Calu3 (cell line): ENCODE measurements at regions not wholly inside any gene's neighbourhood (a gene's known extent, or its start where the extent isn't known, plus 50 kb on each side); places are given as distances from the start of the nearest gene placed in this dataset.

ENCODE experiments used
- BruUV-seq: library from RNA; stranded (reverse); fragments of 400-500 nt; replicated peaks from 2 replicates; lab custom pipeline; 2021; lab: Mats Ljungman, UMichigan
- CTCF ChIA-PET: fragments of 300-600 bp; sonication (Branson Sonifier 250); formaldehyde crosslinking; loops from one replicate; lab custom pipeline; 2022; ENCODE audit warnings: antibody characterized with exemption; lab: Charles Lee
- DNase-seq: peaks from one replicate; pipeline ENCODE4 v3.0.0; 2022
- H3K27ac Mint-ChIP-seq: one replicate; pipeline ENCODE4 v1.8.0; 2022; ENCODE audit warnings: mixed read lengths; ENCODE audit not compliant: unreplicated experiment
- H3K27me3 Mint-ChIP-seq: one replicate; pipeline ENCODE4 v1.8.0; 2022; ENCODE audit warnings: mixed read lengths; ENCODE audit not compliant: unreplicated experiment
- H3K36me3 Mint-ChIP-seq: one replicate; pipeline ENCODE4 v1.8.0; 2022; ENCODE audit warnings: mild to moderate bottlenecking, moderate library complexity, mixed read lengths; ENCODE audit not compliant: insufficient read depth, unreplicated experiment
- H3K4me1 Mint-ChIP-seq: one replicate; pipeline ENCODE4 v1.8.0; 2022; ENCODE audit warnings: mild to moderate bottlenecking, low read depth, mixed read lengths; ENCODE audit not compliant: unreplicated experiment
- H3K4me3 Mint-ChIP-seq: one replicate; pipeline ENCODE4 v1.8.0; 2022; ENCODE audit warnings: mild to moderate bottlenecking, low read depth, moderate library complexity, mixed read lengths; ENCODE audit not compliant: unreplicated experiment
- H3K9me3 Mint-ChIP-seq: one replicate; pipeline ENCODE4 v1.8.0; 2022; ENCODE audit warnings: low read depth, mixed read lengths; ENCODE audit not compliant: unreplicated experiment
- intact Hi-C: fragments of 100-400 bp; cut with micrococcal nuclease; formaldehyde crosslinking; loops from one replicate; pipeline ENCODE4 v1.10.0; 2022; ENCODE audit not compliant: unreplicated experiment
- TF ChIP-seq, protein P1 (sequence below): fragments of 200-600 bp; IDR thresholded peaks from one replicate; pipeline ENCODE4 v1.8.0; 2022; ENCODE audit warnings: antibody characterized with exemption; ENCODE audit not compliant: unreplicated experiment

DNA sequence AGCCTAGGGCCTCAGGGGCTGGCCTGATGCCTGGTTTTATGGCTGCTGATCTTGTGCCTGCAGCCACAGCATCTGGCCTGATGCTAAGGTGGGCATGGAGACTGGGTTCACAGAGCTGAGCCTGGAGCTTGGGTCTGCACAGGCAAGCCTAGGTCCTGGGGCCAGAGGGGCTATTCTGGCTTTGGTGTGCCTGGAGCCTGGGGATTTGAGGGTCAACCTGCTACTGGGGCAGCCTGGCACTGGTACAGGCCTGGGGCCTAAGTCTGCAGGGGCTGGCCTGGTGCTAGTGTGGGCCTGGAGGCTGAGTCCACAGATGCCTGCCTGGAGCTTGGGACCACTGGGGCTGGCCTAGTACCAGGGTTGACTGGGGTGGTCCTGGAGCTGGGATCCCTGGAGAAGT is 481.8 kb upstream of the GHITM start:
- H3K27me3 Mint-ChIP-seq: no peaks in the 10 kb centered on the region
- H3K4me3 Mint-ChIP-seq: no peak overlapping the region
- H3K36me3 Mint-ChIP-seq: no peaks in the 10 kb centered on the region
- intact Hi-C loops: no loop called here
- no TSS peak for BruUV-seq
- CTCF ChIA-PET: no interaction called here
- TF ChIP-seq, protein P1, sequence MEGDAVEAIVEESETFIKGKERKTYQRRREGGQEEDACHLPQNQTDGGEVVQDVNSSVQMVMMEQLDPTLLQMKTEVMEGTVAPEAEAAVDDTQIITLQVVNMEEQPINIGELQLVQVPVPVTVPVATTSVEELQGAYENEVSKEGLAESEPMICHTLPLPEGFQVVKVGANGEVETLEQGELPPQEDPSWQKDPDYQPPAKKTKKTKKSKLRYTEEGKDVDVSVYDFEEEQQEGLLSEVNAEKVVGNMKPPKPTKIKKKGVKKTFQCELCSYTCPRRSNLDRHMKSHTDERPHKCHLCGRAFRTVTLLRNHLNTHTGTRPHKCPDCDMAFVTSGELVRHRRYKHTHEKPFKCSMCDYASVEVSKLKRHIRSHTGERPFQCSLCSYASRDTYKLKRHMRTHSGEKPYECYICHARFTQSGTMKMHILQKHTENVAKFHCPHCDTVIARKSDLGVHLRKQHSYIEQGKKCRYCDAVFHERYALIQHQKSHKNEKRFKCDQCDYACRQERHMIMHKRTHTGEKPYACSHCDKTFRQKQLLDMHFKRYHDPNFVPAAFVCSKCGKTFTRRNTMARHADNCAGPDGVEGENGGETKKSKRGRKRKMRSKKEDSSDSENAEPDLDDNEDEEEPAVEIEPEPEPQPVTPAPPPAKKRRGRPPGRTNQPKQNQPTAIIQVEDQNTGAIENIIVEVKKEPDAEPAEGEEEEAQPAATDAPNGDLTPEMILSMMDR: no peak
- no peak for DNase-seq
- peaks cover 6% of the 10 kb centered on the region for H3K9me3 Mint-ChIP-seq
- no peak overlapping the region for H3K27ac Mint-ChIP-seq
- H3K4me1 Mint-ChIP-seq: no peaks in the 10 kb centered on the region

DNA sequence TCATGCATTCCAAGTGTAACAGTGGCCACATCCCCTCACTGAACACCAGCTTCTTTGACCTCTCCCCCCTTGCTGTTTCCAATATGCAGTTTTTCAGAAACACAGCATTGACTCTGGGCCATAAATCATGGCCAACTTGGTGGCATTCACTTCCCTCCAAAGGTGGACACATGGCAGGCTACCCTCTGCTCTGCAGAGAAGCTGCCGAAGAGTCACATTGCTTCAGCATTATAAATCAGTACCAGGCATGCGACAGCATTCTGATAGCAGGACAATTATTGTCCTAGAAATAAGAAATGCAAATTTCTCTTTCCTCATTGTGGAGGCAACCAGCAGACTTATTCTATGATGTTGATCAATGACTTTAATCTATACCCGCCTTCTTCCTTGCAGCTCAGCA is 475.4 kb upstream of the GHITM start:
- intact Hi-C loops: no loop called here
- H3K27me3 Mint-ChIP-seq: no peaks in the 10 kb centered on the region
- no peak overlapping the region for H3K4me3 Mint-ChIP-seq
- CTCF ChIA-PET: no interaction called here
- no peaks in the 10 kb centered on the region for H3K36me3 Mint-ChIP-seq
- H3K9me3 Mint-ChIP-seq: peaks cover 7% of the 10 kb centered on the region
- BruUV-seq: no TSS peak
- H3K27ac Mint-ChIP-seq: no peak overlapping the region
- no peaks in the 10 kb centered on the region for H3K4me1 Mint-ChIP-seq
- TF ChIP-seq, protein P1: no peak
- no peak for DNase-seq

DNA sequence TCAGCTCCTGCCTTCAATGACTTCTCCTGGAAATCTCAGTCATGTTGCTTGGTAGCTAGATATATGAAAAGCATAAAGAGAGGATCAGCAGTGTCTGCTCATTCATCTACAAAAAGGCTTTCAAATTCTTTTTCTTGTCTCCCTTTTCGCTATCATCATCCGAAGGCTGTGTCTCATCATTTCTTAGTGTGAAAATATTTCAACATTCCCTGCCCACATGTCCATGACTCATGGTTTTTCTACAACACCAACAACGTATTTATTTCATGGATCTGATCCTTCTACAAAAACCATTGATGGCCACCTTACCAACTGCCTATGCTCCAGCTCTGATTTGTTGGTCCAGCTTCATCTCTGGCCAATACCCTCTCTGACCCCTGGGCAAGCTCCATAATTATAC is 472.5 kb upstream of the GHITM start:
- H3K4me1 Mint-ChIP-seq: no peaks in the 10 kb centered on the region
- DNase-seq: no peak
- BruUV-seq: no TSS peak
- no peak overlapping the region for H3K4me3 Mint-ChIP-seq
- no peaks in the 10 kb centered on the region for H3K36me3 Mint-ChIP-seq
- no peak overlapping the region for H3K27ac Mint-ChIP-seq
- H3K9me3 Mint-ChIP-seq: peaks cover 5% of the 10 kb centered on the region
- TF ChIP-seq, protein P1: no peak
- intact Hi-C loops: no loop called here
- CTCF ChIA-PET: no interaction called here
- H3K27me3 Mint-ChIP-seq: no peaks in the 10 kb centered on the region

DNA sequence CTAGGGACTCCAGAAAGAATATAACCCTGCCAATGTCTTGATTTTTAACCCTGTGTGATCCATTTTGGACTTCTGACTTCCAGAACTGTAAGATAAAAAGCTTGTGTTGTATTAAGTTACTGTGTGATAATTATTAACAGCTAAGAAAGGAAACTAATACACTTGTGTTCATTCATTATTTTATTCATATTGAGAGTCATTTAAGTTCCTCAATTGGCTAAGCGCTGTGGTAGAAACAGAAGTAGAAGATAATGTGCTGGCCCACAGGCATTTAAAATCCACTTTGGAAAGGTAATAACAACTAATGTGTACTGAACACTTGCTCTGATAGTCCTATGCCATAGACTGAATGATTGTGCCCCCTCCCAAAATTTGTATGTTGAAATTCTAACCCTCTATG is 471.7 kb upstream of the GHITM start:
- BruUV-seq: no TSS peak
- intact Hi-C loops: no loop called here
- H3K4me1 Mint-ChIP-seq: no peaks in the 10 kb centered on the region
- peaks cover 8% of the 10 kb centered on the region for H3K9me3 Mint-ChIP-seq
- no peak for DNase-seq
- H3K27ac Mint-ChIP-seq: no peak overlapping the region
- no peaks in the 10 kb centered on the region for H3K36me3 Mint-ChIP-seq
- H3K27me3 Mint-ChIP-seq: no peaks in the 10 kb centered on the region
- TF ChIP-seq, protein P1: no peak
- no peak overlapping the region for H3K4me3 Mint-ChIP-seq
- CTCF ChIA-PET: interaction anchor here (0.6 kb wide), 1 partner anchor 496 kb away, joined by 6 read pairs; no protein-coding TSS in a partner anchor

DNA sequence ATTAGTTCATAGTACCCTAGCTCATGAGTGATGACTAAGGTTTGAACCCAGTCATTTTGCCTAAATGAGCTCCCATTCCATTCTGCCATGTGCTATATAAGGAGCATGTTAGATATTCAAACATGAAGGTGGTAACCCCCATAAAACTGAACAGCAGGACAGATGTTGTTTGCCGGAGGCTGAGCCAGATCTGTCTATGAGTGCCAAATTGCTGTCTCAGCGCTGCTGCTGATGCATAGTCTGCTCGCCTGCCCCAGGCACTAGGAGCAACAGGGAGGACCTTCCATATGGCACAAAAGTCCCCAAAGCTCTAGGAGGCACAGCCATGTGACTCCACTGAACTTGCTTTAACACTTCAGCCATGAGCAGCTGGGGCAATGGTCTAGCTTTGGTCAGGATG is 466.0 kb upstream of the GHITM start:
- H3K4me3 Mint-ChIP-seq: no peak overlapping the region

More for the DNA sequence above, 466.0 kb upstream of the GHITM start:
- no peaks in the 10 kb centered on the region for H3K27me3 Mint-ChIP-seq
- no peaks in the 10 kb centered on the region for H3K4me1 Mint-ChIP-seq
- CTCF ChIA-PET: no interaction called here
- no peak for DNase-seq
- TF ChIP-seq, protein P1: no peak
- peaks cover 6% of the 10 kb centered on the region for H3K9me3 Mint-ChIP-seq
- H3K27ac Mint-ChIP-seq: no peak overlapping the region
- intact Hi-C loops: no loop called here
- no TSS peak for BruUV-seq
- H3K36me3 Mint-ChIP-seq: peaks cover 4% of the 10 kb centered on the region
